HAP-1 (cell line): ENCODE measurements at regions not wholly inside any gene's neighbourhood (a gene's known extent, or its start where the extent isn't known, plus 50 kb on each side); places are given as distances from the start of the nearest gene placed in this dataset.
A peak's percentile ranks its signal among the peaks of the same experiment; 100 is the strongest.
"Not testable (repeated sequence)": the region's sequence is repeated elsewhere in the genome, so short reads cannot be mapped to it uniquely, and the experiment has no call there.

ENCODE experiments used
- DNase-seq, 2 experiments: peaks; one replicate each; pipeline ENCODE4 v3.0.0-alpha.2; 2016 to 2020; ENCODE audit warnings: low spot score in 2 of 2
- H3K27me3 ChIP-seq: fragments of 250-450 bp; sonication (Bioruptor Pico); 2 replicates; pipeline ENCODE4 v1.5.1; 2020; ENCODE audit warnings: low read depth, mild to moderate bottlenecking, moderate library complexity
- H3K36me3 ChIP-seq: fragments of 250-450 bp; sonication (Bioruptor Pico); replicated peaks from 2 replicates; pipeline ENCODE4 v1.5.1; 2020; ENCODE audit warnings: mild to moderate bottlenecking
- H3K4me1 ChIP-seq: fragments of 250-450 bp; sonication (Bioruptor Pico); 2 replicates; pipeline ENCODE4 v1.5.1; 2020; ENCODE audit warnings: mild to moderate bottlenecking
- H3K4me3 ChIP-seq: fragments of 250-450 bp; sonication (Bioruptor Pico); 2 replicates; pipeline ENCODE4 v1.5.1; 2020; ENCODE audit warnings: mild to moderate bottlenecking, moderate library complexity
- H3K9me3 ChIP-seq: fragments of 250-450 bp; sonication (Bioruptor Pico); 2 replicates; pipeline ENCODE4 v1.5.1; 2020; ENCODE audit warnings: mild to moderate bottlenecking, moderate library complexity
- in situ Hi-C: fragments of 300-500 bp; cut with MboI; formaldehyde crosslinking; loops from 3 replicates; pipeline ENCODE4 v1.14.3; 2020; ENCODE audit warnings: low sequenced_read_pairs, inconsistent platforms, mixed read lengths

GRCh38 chr16:59487067-59487466 lies 753.0 kb upstream of the GOT2 start:
- no peak for DNase-seq
- H3K4me1 ChIP-seq = no peaks in the 10 kb centered on the region

DNA sequence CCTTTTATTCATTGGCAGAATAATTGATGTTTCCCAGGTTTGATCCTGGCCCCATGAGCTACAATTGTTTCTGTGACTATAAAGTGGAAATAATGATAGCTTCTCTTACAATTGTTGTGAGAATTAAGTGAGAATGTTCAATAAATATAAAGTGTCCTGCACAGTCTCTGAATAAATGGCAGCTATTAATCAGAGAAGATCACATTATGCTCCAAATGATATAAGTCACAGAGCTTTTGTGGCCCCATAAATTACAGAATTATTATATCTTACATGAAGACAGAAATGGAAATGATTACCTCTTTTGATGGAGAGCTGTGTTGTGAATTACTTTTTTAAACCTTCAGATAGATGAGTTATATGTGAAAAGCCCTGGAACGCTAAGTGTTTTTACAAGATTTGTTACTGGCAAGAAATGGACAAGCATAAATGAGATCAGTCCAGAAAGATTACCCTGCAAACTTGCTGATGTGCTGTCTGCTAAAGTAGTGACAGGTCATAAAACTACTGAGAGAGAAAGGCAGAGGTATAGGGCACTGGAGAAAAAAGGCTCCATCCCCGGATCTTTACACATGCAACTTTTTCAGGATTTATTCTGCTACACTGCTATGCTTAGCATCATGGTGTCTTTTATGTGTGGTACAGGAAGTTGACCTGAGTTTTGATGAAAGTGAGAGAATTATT lies 750.9 kb upstream of the GOT2 start:
- no peak overlapping the region for H3K4me3 ChIP-seq
- no peaks in the 10 kb centered on the region for H3K27me3 ChIP-seq
- no peaks in the 10 kb centered on the region for H3K4me1 ChIP-seq
- no peak for DNase-seq
- no peaks in the 10 kb centered on the region for H3K9me3 ChIP-seq
- in situ Hi-C loops = no loop called here
- H3K36me3 ChIP-seq = no peaks in the 10 kb centered on the region

More at GRCh38 chr16:59487067-59487466, 753.0 kb upstream of the GOT2 start:
- H3K36me3 ChIP-seq = no peaks in the 10 kb centered on the region
- no peaks in the 10 kb centered on the region for H3K9me3 ChIP-seq
- in situ Hi-C loops = no loop called here
- no peaks in the 10 kb centered on the region for H3K27me3 ChIP-seq
- no peak overlapping the region for H3K4me3 ChIP-seq

GRCh38 chr16:59478838-59479237 lies 744.7 kb upstream of the GOT2 start:
- in situ Hi-C loops = no loop called here
- no peak for DNase-seq

GRCh38 chr16:59470556-59470955 lies 736.4 kb upstream of the GOT2 start:
- no peaks in the 10 kb centered on the region for H3K9me3 ChIP-seq
- DNase-seq = no peak
- H3K36me3 ChIP-seq = no peaks in the 10 kb centered on the region
- in situ Hi-C loops = loop anchor here (25.0 kb wide), 1 partner anchor 92 kb away; no protein-coding TSS in a partner anchor
- no peaks in the 10 kb centered on the region for H3K4me1 ChIP-seq
- H3K4me3 ChIP-seq = no peak overlapping the region
- no peaks in the 10 kb centered on the region for H3K27me3 ChIP-seq

More at GRCh38 chr16:59478838-59479237, 744.7 kb upstream of the GOT2 start:
- Histone ChIP-seq H3K4me3 (no peak overlapping the region), H3K36me3 (no peaks in the 10 kb centered on the region), H3K27me3 (no peaks in the 10 kb centered on the region), H3K4me1 (no peaks in the 10 kb centered on the region), H3K9me3 (no peaks in the 10 kb centered on the region)

- Histone ChIP-seq H3K4me1 (no peaks in the 10 kb centered on the region), H3K4me3 (no peak overlapping the region), H3K27me3 (no peaks in the 10 kb centered on the region), H3K36me3 (no peaks in the 10 kb centered on the region), H3K9me3 (no peaks in the 10 kb centered on the region)
- DNase-seq = no peak
- in situ Hi-C loops = loop anchor here (25.0 kb wide), 1 partner anchor 93 kb away; no protein-coding TSS in a partner anchor
These were observed 735.1 kb upstream of the GOT2 start for GRCh38 chr16:59469266-59469665.

DNA sequence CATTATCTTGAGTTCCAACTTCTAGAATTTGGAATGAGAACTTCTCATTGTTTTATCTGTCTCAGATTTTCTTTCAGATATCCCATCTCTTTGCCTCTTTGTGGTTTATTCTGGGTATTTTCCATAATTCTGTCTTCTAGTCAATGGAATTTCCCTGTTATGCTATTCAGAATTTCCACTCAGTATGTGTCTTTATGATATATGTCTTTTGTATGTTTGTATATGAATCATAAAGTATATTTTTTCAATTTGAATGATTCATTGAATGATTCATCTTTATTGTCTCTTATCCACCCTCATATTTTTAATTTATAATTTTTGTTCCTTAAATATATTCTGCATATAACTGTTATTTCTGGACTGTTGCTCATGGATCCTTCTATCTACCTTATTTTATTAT lies 729.7 kb upstream of the GOT2 start:
- DNase-seq = no peak
- H3K4me3 ChIP-seq = no peak overlapping the region
- no peaks in the 10 kb centered on the region for H3K4me1 ChIP-seq
- H3K9me3 ChIP-seq = no peaks in the 10 kb centered on the region
- in situ Hi-C loops = loop anchor here (25.0 kb wide), 1 partner anchor 99 kb away; no protein-coding TSS in a partner anchor
- no peaks in the 10 kb centered on the region for H3K36me3 ChIP-seq
- no peaks in the 10 kb centered on the region for H3K27me3 ChIP-seq

DNA sequence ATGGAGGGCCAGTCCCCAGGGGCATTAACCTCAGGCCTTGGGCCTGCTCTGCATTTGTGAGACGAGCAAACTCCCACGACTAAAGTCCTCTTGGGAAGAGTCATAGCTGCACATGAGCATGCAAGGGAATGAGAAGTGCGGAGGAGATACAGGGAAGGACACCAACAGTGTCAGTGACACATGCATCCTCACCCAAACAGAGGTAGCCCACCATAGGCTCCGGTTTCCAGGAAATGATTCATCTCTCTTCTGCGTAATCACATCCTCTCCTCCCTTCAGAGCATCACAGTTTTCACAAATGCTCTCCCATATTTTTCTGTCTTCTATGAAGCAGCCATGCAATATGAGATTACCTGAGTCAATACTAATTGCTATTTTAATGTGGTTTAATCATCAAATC lies 725.7 kb upstream of the GOT2 start:
- Histone ChIP-seq H3K4me1 (no peaks in the 10 kb centered on the region), H3K4me3 (no peak overlapping the region), H3K9me3 (no peaks in the 10 kb centered on the region), H3K27me3 (no peaks in the 10 kb centered on the region), H3K36me3 (no peaks in the 10 kb centered on the region)
- in situ Hi-C loops = loop anchor here (25.0 kb wide), 1 partner anchor 102 kb away; no protein-coding TSS in a partner anchor
- DNase-seq = no peak

GRCh38 chr16:59455497-59455896 lies 721.4 kb upstream of the GOT2 start:
- in situ Hi-C loops = loop anchor here (25.0 kb wide), 1 partner anchor 107 kb away; no protein-coding TSS in a partner anchor
- no peaks in the 10 kb centered on the region for H3K36me3 ChIP-seq
- no peaks in the 10 kb centered on the region for H3K4me1 ChIP-seq
- H3K4me3 ChIP-seq = no peak overlapping the region
- H3K9me3 ChIP-seq = no peaks in the 10 kb centered on the region
- H3K27me3 ChIP-seq = no peaks in the 10 kb centered on the region
- DNase-seq = no peak

- not testable (repeated sequence) for H3K27me3 ChIP-seq, H3K4me3 ChIP-seq, H3K36me3 ChIP-seq, DNase-seq, H3K9me3 ChIP-seq, H3K4me1 ChIP-seq
- in situ Hi-C loops = loop anchor here (25.0 kb wide), 1 partner anchor 112 kb away; no protein-coding TSS in a partner anchor
These were observed 716.4 kb upstream of the GOT2 start for GRCh38 chr16:59450513-59450912.

DNA sequence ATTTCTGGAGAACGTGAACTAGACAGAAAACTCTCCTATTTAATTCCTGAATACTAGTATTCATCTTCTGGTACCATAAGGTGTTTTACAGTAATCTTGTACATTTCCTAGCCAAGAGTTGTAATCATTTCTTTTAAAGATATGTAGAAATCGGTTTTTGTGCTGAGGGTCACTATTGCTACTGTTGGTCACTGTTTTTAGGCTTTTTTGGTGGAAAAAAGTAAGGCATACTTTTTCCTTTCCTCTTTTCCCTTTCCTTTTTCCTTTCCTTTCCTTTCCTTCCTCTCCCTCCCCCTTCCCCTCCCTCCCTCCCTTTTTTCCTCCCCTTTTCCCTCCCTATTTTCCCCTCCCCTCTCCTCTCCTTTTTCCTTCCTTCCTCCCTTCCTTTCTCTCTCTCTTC lies 706.4 kb upstream of the GOT2 start:
- no peaks in the 10 kb centered on the region for H3K27me3 ChIP-seq
- H3K36me3 ChIP-seq = no peaks in the 10 kb centered on the region
- no peak for DNase-seq
- in situ Hi-C loops = no loop called here
- no peaks in the 10 kb centered on the region for H3K4me1 ChIP-seq
- H3K4me3 ChIP-seq = no peak overlapping the region
- no peaks in the 10 kb centered on the region for H3K9me3 ChIP-seq

DNA sequence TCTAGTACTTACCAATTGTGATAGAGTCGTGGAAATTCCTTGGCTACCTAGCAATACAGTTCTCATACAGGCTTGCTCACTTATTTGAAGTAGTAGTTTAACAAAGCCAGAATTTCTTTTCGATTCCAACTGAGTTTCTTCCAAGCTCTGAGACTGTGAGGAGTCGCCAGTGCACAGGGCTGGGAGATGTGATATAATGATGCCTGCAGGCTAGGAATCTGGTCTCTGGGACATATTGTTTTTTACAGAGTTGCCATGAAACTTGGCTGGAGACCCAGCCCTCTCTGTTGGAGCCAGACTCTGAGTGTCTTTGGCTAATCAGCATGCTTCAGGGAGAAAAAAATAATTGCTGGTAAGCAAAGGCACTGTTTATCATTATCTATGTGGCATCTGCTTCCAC lies 698.8 kb upstream of the GOT2 start:
- no peaks in the 10 kb centered on the region for H3K4me1 ChIP-seq
- H3K27me3 ChIP-seq = no peaks in the 10 kb centered on the region
- DNase-seq = no peak
- in situ Hi-C loops = no loop called here
- H3K36me3 ChIP-seq = no peaks in the 10 kb centered on the region
- H3K9me3 ChIP-seq = no peaks in the 10 kb centered on the region
- no peak overlapping the region for H3K4me3 ChIP-seq

DNA sequence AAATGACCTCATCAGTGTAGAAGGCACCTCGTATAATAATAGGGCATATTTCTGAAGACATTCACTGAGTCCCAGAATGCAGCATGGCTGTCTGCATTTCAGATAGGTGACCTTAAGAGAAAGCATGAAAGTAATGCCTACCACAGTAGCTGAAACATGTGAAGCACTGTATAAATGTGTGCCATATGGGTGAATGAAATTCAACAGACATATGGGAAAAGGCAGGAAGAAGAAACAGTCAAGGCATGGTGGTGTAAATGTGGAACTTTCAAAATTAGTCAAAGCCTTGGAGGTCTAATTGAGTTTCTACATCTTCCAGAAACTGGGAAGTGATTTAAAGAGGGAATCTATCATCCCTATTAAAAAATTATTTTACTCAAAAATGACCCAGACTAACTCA lies 698.2 kb upstream of the GOT2 start:
- no peak for DNase-seq
- Histone ChIP-seq H3K9me3 (no peaks in the 10 kb centered on the region), H3K27me3 (no peaks in the 10 kb centered on the region), H3K36me3 (no peaks in the 10 kb centered on the region), H3K4me1 (no peaks in the 10 kb centered on the region), H3K4me3 (no peak overlapping the region)
- in situ Hi-C loops = no loop called here

- DNase-seq = no peak
- in situ Hi-C loops = no loop called here
- Histone ChIP-seq H3K4me1 (no peaks in the 10 kb centered on the region), H3K36me3 (no peaks in the 10 kb centered on the region), H3K9me3 (no peaks in the 10 kb centered on the region), H3K4me3 (no peak overlapping the region), H3K27me3 (no peaks in the 10 kb centered on the region)
These were observed 690.7 kb upstream of the GOT2 start for GRCh38 chr16:59424714-59425273.

- peak in 1 of 2 experiments; percentile 8 for DNase-seq
- in situ Hi-C loops = no loop called here
- H3K4me1 ChIP-seq = no peaks in the 10 kb centered on the region
- H3K9me3 ChIP-seq = no peaks in the 10 kb centered on the region
- no peaks in the 10 kb centered on the region for H3K36me3 ChIP-seq
- H3K4me3 ChIP-seq = no peak overlapping the region
- no peaks in the 10 kb centered on the region for H3K27me3 ChIP-seq
These were observed 678.1 kb upstream of the GOT2 start for GRCh38 chr16:59411961-59412841.
